Effector CD8-positive, alpha-beta T cell (primary cell): ENCODE measurements at regions not wholly inside any gene's neighbourhood (a gene's known extent, or its start where the extent isn't known, plus 50 kb on each side); places are given as distances from the start of the nearest gene placed in this dataset.

Experiments
- DNase-seq: peaks from one replicate; lab custom pipeline; 2025; lab: John Stamatoyannopoulos, UW

DNA sequence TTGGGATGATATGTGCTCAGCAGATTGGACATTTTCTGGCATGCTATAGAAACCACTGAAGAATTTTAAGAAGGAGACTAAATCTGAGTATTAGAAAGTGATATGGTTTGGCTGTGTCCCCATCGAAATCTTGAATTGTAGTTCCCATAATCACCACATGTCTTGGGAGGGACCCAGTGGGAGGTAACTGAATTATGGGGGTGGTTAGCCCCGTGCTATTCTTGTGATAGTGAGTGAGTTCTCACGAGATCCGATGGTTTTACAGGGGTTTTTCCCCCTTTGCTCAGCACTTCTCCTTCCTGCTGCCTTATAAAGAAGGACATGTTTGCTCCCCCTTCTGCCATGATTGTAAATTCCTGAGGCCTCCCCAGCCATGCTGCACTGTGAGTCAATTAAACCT is 535.9 kb upstream of the VRK2 start:
- DNase-seq, result no peak

DNA sequence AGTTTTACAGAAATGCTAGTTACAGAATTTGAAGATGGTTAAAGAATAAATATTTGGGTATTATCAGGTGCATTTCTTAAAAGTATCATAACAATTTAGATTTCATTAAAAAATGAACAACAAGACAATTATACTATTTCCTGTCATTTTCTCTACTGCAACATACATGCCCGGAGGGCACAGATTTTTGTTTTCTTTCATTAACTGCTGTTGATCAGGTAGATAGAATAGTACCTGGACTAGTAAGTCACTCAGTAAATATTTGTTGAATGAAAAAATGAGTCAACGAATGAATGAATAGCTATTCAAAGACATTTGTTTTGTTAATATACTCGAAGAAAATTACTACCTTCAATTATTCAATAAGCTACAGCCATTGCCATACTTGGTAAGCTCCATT is 531.2 kb upstream of the VRK2 start:
- DNase-seq, result no peak

DNA sequence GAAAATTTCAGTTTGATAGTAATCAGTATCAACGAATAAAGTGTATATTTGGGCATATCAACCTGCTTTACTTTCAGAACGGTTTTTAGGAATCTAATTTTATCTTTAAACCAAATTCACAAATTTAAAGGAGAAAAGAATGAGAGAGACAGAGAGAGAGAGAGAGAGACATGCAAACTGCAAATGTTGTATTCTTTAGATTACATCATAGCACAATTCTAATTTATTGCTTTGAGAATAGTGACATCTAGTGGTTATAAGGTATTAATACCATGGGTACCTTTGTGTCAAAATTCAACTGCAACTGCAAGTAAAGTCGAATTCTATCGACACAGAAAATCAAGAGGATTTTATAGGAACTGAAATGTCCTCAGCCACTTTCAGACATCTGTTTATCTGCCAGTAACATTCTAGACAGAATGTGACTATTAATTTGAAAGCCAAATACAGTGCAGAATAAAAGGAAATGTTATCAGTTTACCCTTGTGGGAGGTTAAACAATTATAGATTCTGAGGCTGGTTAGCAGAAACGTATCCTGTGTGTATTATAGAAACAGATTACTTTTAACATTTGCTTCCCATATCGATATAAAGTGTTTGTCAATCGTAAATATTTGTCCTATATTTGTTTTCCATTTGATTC is 529.8 kb upstream of the VRK2 start:
- no peak for DNase-seq

DNA sequence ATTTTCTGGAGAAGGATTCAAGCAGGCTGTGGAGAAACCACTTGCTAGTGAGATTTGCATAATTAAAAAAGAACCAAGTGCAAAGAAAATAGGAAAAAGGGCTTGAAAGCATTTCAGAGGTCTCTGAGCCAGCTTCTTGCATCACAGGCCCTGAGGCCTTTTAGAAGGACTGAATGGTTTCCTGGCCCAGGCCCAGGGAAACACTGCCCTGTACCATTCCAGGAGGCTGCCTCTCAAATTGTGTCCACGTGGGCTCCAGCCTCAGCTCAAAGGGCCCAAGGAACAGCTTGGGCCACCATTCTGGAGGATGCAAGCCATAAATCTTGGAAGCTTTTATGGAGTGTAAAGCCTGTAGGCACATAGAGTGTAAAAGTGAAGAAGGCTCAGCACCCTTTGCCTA is 523.3 kb upstream of the VRK2 start:
- no peak for DNase-seq

DNA sequence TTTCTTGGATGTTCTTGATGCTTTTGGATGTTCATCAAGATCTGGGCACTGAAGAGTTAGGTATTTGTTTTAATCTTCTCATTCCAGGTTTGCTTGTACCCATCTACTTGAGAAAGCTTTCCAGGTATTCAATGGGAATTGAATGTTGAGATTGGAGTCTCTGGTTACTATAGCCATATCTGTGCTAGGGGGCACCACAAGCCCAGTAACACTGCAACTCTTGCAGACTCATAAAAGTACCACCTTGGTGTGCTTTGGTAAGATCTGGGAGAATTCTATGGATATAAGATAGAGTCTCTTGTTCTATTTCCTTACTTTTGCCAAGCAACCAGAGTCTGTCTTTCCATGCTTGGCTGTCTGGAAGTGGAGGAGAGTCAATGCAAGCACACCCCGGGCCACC is 518.9 kb upstream of the VRK2 start:
- DNase-seq, result no peak

DNA sequence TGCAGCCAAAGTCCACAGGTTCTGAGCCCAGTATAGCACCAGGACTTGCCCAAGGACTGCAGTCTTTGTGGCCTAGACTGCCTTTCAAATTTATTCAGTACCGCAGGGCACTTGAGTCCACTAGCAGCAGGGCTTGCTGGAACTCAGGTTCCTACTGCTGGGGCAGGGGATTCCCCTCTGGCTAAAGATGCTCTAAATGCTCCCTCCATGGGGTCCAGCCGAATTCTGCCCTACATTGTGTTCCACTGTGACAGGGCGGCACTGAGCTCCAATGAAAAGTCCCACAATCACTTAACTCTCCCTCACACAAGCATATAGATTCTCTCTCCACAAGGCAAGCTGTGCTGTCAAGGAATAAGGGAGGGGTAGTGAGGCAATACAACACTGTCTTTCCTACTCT is 518.1 kb upstream of the VRK2 start:
- DNase-seq, result no peak

DNA sequence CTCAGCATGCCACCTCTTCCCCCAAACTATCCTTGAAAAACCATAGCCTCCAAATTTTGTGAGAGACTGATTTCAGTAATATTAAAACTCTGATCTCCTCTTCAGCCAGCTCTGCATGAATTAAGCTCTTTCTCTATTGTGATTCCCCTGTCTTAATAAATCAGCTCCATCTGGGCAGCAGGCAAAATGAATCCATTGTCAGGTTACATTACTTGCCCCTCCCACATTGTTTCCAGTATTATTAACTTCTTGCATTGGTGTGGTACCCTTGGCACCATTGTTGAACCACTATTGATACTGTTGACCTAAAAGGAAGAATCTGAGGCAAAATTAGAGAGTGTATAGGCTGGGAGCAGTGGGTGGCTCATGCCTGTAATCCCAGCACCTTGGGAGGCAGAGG is 512.2 kb upstream of the VRK2 start:
- no peak for DNase-seq

DNA sequence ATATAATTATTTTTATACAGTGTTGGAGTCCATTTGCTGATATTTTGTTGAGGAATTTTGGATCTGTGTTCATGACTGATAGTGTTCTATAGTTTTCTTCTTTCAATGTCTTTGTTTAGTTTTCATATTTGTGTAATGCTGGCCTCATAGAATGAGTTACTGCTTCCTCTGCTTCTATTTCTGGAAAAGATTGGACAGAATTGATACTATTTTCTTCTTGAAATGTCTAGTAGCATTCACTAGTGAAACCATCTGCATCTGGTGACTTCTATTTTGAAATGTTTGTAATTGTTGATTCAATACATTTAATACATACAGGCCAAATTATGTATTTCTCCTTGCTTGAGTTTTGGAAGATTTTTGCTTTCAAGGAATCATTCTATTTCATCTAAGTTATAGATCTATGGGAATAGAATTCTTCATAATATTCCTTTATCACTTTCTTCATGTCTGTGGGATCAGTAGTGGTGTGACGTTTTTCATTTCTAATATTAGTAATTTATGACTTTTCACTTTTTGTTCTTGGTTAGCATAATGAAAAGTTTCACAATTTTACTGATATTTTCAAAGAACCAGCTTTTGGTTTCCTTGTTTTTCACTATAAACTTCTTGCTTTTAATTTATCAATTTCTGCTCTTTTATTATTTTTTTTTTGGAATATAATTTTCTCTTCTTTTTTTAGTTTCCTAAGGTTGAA is 509.9 kb upstream of the VRK2 start:
- DNase-seq, result no peak

DNA sequence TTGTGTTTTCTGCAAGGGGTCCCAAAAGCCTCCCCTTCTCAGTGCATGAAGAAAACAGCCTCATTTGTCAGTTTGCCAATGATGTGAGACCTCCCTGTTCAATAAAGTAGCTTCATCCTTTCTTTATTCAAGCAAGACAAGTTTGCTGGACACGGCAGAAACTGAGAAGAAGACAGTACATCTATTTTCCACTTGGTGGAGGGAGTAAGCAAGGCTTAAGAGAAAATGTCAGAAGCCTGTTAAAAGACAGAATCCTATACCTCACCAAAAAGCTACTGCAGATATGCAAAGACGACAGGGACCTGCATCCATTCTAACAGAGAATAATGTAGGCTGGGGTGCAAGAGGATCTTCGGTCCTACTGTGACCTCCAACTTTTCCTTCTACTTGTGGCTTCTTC is 506.8 kb upstream of the VRK2 start:
- no peak for DNase-seq

DNA sequence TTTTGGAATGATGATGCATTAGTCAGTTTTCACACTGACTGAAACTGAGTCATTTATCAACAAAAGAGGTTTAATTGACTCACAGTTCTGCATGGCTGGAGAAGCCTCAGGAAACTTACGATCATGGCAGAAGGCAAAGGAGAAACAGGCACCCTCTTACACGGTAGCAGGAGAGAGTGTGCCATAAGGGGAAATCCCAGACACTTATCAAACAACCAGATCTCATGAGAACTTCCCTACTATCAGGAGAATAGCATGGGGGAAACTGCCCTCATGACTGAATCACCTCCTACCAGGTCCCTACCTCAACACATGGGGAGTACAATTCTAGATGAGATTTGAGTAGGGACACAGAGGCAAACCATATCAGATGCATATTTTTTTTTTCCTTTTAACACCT is 504.5 kb upstream of the VRK2 start:
- DNase-seq, result no peak

DNA sequence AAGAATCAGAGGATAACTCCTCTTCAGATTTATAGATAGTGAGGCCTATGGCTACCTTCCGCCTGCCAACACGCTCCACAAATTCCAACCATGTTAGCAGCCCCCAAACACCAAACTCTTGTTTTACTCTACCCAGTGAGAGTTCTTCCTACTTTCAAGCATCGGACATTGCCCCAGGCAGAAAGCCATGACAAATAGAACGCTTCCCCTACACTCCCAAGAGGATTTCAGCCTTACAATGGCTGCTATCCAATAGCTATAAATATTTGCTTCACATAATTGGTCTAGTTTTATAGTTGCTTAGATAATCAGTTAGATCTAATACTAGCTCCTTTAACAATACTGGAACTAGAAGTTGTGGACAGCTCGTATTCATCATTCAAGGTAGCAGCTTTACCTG is 503.4 kb upstream of the VRK2 start:
- no peak for DNase-seq

DNA sequence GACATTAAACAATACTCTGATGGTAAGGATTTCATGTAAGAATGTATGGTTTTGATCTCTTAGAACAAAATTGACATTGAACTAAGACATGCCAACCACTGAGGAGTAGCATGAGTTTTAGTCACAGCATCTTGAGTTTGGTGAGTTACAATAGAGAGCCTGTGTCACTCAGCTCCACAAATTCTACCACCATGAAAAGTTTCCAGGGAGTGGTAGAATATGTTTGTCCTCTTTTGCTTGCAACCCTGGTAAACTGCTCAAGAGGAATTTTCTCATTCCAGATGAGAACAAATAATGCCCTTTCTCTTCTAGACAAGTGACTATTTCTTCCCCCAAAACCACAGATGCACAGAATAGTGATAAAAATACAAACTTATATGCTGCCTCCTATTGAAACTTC is 502.0 kb upstream of the VRK2 start:
- no peak for DNase-seq

DNA sequence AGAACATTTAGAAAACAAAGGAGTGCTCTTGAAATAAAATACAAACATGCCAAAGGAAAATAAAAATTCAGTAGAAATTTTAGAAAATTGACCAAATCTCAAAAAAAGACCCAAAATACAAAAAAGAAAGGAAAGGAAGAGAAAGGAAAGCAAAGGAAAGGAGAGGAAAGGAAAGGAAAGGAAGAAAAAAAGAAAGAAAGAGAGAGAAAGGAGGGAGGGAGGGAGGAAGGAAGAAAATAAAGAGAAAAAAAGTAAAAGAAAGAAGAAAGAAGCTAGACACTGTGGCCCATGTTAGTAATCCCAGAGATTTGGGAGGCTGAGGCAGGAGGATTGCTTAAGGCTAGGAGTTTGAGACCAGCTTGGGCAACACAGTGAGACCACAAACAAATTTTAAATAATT is 500.1 kb upstream of the VRK2 start:
- DNase-seq, result no peak

DNA sequence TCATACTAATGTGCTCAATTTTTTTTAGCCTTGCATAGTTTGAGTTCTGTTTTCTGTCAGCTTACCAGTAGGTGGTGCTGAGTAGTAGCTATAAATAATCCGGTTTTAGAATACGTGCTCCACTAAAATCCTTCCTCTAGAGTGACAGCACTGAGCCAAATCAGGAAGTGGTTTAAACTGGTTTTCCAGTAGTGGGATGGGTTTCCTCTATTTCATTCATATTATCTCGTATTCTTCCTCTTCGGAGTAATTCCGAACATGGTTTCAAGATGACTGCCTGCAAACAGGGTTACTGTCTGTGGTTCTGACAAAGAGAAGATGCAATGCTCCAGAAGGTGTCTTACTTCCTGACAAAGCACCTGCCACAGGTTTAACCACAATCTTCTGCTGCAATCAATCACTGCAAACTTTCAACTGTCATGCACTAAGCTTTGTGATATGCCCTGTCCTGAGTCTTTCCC is 496.9 kb upstream of the VRK2 start:
- no peak for DNase-seq

DNA sequence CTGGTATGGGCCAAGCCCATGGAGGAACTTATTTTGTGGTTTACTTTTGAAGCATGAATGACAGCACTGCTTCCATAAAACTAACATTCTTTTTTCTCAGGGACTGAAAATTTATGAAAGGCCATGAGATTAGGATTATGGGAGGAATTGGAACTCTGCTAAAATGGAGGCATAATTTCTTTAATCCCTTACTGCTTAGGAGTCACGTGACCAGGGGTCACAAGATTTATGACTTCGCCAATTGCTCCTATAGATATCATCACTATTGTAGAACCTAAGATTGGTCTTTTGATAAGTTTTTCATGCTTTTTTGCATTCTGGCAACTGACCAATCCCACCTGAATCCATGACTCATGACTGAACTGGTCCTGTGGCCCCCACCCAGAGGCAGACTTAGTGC is 495.7 kb upstream of the VRK2 start:
- no peak for DNase-seq

DNA sequence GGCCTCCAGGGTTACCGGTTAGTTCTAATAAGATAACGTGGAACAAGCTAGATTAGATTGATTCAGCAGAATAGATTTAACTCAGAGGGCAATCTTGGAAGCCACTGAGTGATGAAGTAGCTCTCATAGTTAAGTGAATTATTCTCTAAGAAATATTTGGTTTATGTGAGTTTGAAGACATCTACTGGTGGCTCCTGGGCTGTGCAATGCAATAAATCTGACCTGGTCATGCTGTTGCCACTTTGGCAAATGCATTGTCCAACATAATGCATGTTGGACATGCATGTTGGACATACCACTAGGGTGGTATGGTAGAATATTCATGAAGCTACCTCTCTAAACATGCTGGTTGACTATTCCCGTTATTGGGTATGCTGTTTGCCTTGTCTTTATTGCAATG is 493.7 kb upstream of the VRK2 start:
- no peak for DNase-seq

DNA sequence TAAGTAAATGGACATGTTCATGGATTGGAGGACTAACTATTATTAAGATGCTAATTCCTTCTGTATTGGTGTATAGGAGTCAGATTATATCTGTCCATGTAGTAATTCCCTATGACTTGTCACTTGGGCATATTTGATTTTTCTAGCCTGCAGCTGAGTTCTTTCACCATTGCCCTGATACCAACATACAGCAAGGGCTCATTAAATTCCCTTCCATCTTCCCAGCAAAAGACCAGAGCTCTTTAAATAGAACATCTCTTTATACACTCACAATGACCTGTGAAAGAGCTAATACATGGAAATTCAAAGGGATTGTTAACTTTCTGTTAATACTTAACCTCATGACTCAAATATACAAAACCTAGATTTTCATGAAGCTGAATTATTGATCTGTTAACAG is 492.3 kb upstream of the VRK2 start:
- no peak for DNase-seq

DNA sequence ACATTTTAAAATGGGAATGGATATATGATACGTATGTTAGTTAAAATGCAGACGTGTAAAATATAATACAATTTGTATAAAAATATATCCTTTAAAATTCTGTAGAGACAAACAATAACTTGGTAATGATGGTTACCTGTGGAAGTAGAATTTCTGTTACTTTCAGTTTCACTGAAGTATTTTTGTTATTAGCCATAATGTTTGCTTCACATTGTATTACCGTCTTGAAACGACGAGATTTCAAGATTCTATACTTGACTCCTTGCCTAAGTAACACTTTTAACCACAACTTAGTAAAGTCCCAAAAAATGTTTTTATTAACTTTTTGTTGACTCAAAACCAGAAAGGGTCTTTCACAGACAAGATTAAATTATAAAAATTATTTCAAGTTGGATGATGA is 488.3 kb upstream of the VRK2 start:
- DNase-seq, result no peak

DNA sequence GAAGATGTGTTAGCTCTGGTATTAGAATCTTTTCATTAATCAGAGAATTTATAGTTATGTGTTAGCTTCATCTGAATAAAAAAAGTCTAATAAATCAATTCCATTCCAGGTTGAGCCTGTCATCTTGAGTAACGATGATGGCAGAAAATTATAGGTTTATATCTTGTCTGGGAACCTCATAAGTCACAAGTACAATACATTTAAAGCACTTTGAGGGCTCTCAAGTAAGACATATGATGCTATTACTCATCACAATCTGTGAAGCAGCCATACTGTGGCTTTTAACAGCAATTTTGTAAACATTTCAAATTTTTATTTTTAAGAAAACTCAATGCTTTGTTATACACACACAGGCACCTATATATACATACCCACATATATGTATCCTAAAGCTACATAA is 484.1 kb upstream of the VRK2 start:
- no peak for DNase-seq

DNA sequence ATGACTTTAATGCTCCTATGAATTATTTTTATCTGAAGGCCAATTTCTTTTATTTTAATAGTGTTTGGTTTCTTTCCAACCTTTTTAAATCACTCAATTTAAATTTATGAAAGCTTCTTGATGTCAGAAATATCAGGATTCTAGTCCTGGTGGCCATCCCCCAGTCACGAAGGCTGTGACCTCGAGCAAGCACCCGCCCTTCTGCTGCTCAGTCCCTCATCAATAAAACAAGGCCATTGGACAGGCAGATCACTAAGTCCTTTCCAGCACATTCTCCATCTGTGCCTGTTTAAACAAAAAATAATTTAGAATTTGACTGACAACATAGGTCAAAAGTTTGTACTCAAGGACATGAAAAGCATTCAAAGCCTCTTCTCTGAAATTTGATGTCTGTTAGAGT is 483.6 kb upstream of the VRK2 start:
- DNase-seq, result no peak

DNA sequence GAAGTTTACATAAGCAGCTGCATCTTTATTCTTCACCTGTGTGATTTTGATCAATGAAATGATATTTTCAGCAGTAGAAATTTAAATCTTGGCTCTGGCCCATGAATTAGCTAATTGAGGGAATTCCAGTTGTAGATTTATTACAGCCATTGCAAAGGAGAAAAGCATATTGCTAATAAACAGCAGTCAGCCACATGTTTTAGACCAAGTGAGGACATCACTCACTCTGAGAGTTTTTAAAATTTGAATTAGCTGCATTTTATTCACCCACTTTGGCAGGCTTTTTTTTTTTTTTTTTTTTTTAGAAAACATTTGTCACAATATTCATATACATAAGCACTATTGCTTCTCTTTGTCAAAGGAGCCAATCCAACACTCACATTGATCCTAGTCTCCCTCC is 479.4 kb upstream of the VRK2 start:
- no peak for DNase-seq

DNA sequence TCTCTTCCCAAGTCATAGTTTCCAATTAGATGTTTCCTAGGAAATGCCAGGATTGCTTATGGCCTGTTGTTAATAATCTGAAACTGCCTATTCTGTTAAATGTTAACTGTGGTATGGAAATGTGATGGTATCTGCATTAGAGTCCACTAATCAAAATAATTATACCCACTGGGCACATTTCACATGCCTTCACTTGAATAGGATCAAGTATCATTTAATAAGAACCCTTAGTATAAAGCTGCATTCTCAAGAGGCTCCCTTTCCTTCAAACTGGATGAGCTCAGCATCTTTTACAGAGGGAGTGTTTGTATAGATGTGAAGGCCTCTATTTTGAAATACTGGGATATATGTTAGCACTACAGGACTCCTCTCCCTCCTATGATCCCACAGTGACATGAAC is 477.2 kb upstream of the VRK2 start:
- no peak for DNase-seq

DNA sequence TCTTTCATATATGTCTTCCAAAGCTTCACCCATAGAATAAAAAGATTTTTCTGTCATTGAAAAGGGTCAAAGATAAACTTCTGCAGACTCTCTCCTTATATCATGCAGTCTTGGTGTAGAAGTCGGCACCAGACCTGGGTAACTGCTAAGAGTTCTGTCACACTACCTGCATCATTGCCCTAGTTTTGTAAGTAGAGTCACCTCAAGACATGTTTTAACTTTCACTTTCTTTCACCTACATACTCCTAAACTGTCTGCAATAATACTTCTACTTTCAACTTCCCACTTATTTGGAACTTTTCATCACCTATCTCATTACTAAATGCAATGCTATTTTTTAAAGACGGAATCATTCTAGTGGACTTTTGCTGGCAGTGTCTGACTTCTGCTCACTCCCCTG is 475.6 kb upstream of the VRK2 start:
- DNase-seq, result no peak

DNA sequence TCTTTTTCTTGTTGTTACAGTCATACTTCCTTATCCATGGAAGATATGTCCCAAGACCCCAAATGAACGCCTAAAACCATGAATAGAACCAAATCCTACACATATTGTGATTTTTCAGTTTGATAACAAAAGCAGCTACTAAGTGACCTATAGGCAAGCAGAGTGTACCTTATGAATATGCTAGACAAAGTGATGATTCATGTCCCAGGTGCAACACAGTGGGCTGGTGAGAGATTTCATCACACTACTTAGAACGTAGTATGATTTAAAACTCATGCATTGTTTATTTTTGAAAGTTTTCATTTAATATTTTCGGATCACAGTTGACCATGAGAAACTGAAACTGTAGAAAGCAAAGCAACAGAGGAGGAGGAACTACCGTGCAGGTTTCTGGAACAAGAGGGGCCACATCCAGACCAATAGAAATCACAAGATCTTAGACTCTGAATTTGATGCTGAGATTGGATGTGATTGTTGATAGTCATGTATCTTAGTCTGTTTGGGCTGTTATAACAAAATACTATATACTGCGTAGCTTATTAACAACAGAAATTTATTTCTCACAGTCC is 470.8 kb upstream of the VRK2 start:
- DNase-seq, result no peak
